Left renal pelvis (tissue), 4 donors: ENCODE measurements at regions not wholly inside any gene's neighbourhood (a gene's known extent, or its start where the extent isn't known, plus 50 kb on each side); places are given as distances from the start of the nearest gene placed in this dataset.
"Not testable (repeated sequence)": the region's sequence is repeated elsewhere in the genome, so short reads cannot be mapped to it uniquely, and the experiment has no call there.

Experiments used
- DNase-seq, 4 donors: peaks; one replicate each; pipeline ENCODE4 v3.0.0-alpha.2; 2013; ENCODE audit warnings: low read depth in 4 of 4, low spot score in 3 of 4

GRCh38 chr1:90357995-90358394 is 359.1 kb downstream of the BARHL2 start:
- no peak for DNase-seq

- no peak for DNase-seq
Measured at GRCh38 chr1:90356991-90357390, 360.1 kb downstream of the BARHL2 start.

- no peak for DNase-seq
Measured at GRCh38 chr1:90356101-90356500, 361.0 kb downstream of the BARHL2 start.

- DNase-seq: no peak
Measured at GRCh38 chr1:90354704-90355103, 359.8 kb downstream of the ZNF326 start.

GRCh38 chr1:90351019-90351418 is 356.1 kb downstream of the ZNF326 start:
- no peak for DNase-seq

- no peak for DNase-seq
Measured at GRCh38 chr1:90349510-90349909, 354.6 kb downstream of the ZNF326 start.

GRCh38 chr1:90348934-90349333 is 354.0 kb downstream of the ZNF326 start:
- no peak for DNase-seq

- DNase-seq: not testable (repeated sequence)
Measured at GRCh38 chr1:90348459-90348858, 353.5 kb downstream of the ZNF326 start.

GRCh38 chr1:90347366-90347765 is 352.5 kb downstream of the ZNF326 start:
- no peak for DNase-seq

GRCh38 chr1:90346757-90347156 is 351.8 kb downstream of the ZNF326 start:
- DNase-seq: no peak

- no peak for DNase-seq
Measured at GRCh38 chr1:90346349-90346748, 351.4 kb downstream of the ZNF326 start.

GRCh38 chr1:90344963-90345730 is 350.2 kb downstream of the ZNF326 start:
- no peak for DNase-seq

- DNase-seq: no peak
Measured at GRCh38 chr1:90341516-90341915, 346.6 kb downstream of the ZNF326 start.

- DNase-seq: no peak
Measured at GRCh38 chr1:90340606-90341005, 345.7 kb downstream of the ZNF326 start.

- no peak for DNase-seq
Measured at GRCh38 chr1:90339811-90340210, 344.9 kb downstream of the ZNF326 start.

GRCh38 chr1:90336552-90337324 is 341.8 kb downstream of the ZNF326 start:
- DNase-seq: no peak

- DNase-seq: no peak
Measured at GRCh38 chr1:90335558-90335957, 340.6 kb downstream of the ZNF326 start.

- no peak for DNase-seq
Measured at GRCh38 chr1:90334137-90334536, 339.2 kb downstream of the ZNF326 start.

- no peak for DNase-seq
Measured at GRCh38 chr1:90325168-90325567, 330.3 kb downstream of the ZNF326 start.

- no peak for DNase-seq
Measured at GRCh38 chr1:90322186-90322585, 327.3 kb downstream of the ZNF326 start.

GRCh38 chr1:90319918-90320317 is 325.0 kb downstream of the ZNF326 start:
- DNase-seq: no peak

GRCh38 chr1:90318431-90318830 is 323.5 kb downstream of the ZNF326 start:
- DNase-seq: no peak
